Ramos (cell line): ENCODE measurements at regions not wholly inside any gene's neighbourhood (a gene's known extent, or its start where the extent isn't known, plus 50 kb on each side); places are given as distances from the start of the nearest gene placed in this dataset.
"Not testable (repeated sequence)": the region's sequence is repeated elsewhere in the genome, so short reads cannot be mapped to it uniquely, and the experiment has no call there.

Experiments used
- in situ Hi-C: fragments of 300-500 bp; cut with MboI; formaldehyde crosslinking; loops from one replicate; pipeline ENCODE4 v1.14.3; 2022; ENCODE audit warnings: low sequenced_read_pairs; ENCODE audit not compliant: unreplicated experiment

DNA sequence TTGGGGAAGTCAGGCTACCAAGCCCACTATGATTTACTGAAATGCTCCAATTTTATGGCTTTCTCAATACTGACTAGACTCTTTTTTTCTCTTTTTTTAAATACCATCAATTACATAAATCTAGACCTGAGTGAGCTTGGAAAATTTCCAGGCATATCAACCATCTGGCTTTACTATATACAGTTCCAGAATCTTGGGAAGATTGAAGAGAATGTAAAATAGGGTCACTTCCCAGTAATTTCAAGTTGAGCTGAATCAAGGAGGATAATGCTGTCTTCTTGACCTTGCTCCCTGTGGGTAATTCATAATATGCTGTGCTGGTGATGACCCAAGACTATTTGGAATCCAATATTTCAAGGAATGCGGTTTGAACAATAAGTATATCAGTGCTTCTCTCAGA, 108.1 kb downstream of the MAP3K21 start:
- in situ Hi-C loops, result no loop called here

DNA sequence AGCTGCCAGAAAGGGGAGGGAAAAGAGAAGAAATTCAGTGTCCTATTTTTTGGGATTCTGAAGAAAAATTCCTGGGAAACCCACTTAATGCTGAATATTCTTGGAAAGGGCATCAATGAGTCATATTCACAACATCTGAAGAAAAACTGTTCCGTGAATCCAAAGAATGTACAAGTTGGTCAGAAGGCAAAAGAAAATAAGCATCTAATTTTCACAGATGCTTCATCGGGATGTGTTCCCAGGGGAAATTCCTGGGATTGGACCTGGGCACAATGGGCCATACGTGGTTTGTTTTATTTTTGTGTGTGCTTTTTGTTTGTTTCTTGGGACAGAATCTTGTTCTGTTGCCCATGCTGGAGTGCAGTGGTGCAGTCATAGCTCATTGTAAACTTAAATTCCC, 112.2 kb downstream of the MAP3K21 start:
- in situ Hi-C loops, result loop anchor here (10.0 kb wide), 1 partner anchor 355 kb away; no protein-coding TSS in a partner anchor

GRCh38 chr1:233440951-233441401, 113.5 kb downstream of the MAP3K21 start:
- in situ Hi-C loops, result loop anchor here (10.0 kb wide), 1 partner anchor 354 kb away; no protein-coding TSS in a partner anchor

DNA sequence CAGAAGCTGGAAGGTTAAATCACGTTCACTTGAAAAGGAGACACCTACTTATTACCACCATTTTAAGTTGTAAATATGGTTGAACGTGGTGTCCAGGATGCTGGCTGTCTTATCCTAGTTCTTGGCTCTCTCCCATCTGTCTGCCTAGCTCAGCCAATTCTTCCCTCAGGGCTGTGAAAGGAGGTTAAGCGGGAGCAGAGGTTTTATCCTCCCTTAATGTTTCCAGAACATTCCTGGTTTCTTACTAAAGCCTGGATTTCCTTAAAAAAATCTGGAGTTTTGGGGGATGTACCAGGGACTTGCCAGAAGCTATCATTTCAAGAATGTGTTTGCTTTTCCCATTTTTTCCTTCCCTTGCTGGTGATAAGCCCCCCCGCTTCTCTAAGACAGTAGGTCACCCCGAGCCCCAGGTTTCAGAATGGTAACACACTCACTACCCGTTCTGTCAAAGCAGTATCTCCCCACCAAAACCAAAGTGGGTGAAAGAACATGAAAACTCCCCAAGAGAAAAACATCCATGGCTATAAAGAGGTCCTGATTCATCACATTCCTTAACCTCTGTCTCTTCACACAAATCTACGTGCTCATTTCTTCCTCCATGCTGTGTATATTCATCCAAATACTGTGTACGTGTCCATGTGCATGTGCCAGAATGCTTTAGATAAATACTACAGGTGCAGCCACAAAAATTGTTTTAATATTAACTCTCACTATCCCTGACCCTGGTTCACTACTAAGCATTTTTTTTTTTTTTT, 114.7 kb downstream of the MAP3K21 start:
- in situ Hi-C loops, result loop anchor here (10.0 kb wide), 1 partner anchor 353 kb away; no protein-coding TSS in a partner anchor

GRCh38 chr1:233443040-233443760, 115.7 kb downstream of the MAP3K21 start:
- in situ Hi-C loops, result loop anchor here (10.0 kb wide), 1 partner anchor 352 kb away; no protein-coding TSS in a partner anchor

DNA sequence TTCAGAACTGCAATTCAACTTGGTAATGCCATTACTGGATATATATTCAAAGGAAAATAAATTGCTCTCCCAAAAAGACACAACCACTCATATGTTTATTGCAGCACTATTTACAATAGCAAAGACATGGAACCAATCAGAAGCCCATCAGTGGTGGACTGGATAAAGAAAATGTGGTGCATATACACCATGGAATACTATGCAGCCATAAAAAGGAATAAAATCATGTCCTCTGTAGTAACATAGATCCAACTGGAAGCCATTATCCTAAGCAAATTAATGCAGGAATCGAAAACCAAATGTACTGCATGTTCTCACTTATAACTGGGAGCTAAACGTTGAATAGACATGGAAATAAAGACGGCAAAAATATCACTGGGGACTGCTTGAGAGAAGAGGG, 117.0 kb downstream of the MAP3K21 start:
- in situ Hi-C loops, result loop anchor here (10.0 kb wide), 1 partner anchor 350 kb away; no protein-coding TSS in a partner anchor

GRCh38 chr1:233445737-233446136, 118.2 kb downstream of the MAP3K21 start:
- in situ Hi-C loops, result loop anchor here (10.0 kb wide), 1 partner anchor 349 kb away; no protein-coding TSS in a partner anchor

DNA sequence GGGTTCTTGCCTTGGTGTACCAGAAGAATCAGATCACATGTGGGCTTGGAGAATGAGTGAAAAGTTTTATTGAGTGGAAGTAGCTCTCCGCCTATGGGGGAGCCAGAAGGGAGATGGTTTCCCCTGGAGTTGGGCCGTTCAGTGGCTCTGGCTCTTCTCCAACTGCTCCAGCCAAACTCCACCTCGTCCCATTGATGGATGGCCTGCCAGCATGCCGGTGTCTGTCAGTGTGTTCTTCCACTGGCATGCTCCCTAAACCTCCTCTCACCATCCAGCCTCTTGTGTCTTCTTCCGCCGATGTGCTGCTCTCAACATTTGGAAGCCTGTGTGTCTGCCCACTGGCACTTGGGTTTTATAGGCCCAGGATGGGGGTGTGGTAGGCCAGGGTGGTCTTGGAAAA, 119.4 kb downstream of the MAP3K21 start:
- in situ Hi-C loops, result loop anchor here (10.0 kb wide), 1 partner anchor 348 kb away; no protein-coding TSS in a partner anchor

GRCh38 chr1:233448109-233448689, 120.7 kb downstream of the MAP3K21 start:
- in situ Hi-C loops, result loop anchor here (10.0 kb wide), 1 partner anchor 347 kb away; no protein-coding TSS in a partner anchor

- in situ Hi-C loops, result no loop called here
These were observed 125.2 kb downstream of the MAP3K21 start for GRCh38 chr1:233452724-233453123.

GRCh38 chr1:233453433-233454200, 126.1 kb downstream of the MAP3K21 start:
- in situ Hi-C loops, result no loop called here

GRCh38 chr1:233459470-233459945, 132.0 kb downstream of the MAP3K21 start:
- in situ Hi-C loops, result no loop called here

DNA sequence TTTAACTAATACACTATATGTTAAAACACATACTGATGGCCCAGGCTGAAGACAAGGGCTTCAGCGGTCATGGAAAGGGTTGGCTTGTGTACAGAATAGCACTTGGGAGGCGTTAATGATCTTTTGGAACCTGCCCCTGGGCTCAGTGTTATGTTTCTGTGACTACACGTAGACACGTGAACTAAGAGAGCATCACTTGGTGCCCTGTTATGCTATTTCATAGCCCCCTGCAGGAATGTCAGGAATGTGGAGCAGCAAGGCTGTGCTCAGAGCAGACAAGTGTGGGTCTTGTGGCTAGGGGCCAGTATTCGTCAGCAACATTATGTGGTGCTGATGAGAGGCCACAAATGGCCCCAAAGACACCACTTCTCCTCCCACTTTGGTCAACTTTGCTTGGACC, 132.4 kb downstream of the MAP3K21 start:
- in situ Hi-C loops, result no loop called here

DNA sequence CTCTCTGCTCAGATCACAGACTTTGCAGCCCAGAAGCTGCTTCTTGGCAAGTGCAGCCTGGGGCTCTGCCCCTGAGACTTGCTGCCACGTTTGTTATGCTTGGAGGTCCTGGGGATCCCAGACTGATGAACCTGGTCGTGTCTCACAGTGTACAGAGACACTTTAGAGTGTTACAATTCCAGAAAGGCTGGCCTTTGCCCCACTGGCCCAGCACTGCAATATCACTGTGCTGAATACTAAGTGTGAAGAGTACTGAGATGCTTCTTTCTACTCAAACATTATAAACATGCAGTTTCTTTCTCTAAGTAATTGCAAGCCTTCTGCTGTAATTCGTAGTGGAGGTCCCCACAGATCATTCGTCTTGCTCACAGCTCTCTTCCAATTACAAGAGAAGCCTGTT, 133.2 kb downstream of the MAP3K21 start:
- in situ Hi-C loops, result no loop called here

- in situ Hi-C loops, result no loop called here
These were observed 134.3 kb downstream of the MAP3K21 start for GRCh38 chr1:233461847-233462246.

DNA sequence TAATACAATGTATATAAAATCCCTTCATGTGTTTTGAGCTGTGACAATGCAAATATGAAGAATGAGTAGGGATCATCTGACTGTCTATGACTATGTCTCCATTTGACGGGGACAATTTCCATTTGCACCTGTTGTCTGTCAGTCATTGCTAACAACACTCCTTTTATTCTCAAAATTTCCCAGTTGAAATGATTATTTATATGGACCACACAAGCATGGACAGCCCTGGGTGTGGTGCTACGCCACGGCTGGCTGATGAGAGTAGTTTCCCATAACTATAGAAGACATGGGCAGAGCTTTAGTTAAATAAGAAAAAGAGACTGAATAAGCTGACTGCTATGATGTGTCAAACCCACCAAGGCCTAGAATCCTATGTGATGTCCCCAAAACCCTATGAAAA, 135.8 kb downstream of the MAP3K21 start:
- in situ Hi-C loops, result no loop called here

- in situ Hi-C loops, result no loop called here
These were observed 138.3 kb downstream of the MAP3K21 start for GRCh38 chr1:233465745-233466343.

DNA sequence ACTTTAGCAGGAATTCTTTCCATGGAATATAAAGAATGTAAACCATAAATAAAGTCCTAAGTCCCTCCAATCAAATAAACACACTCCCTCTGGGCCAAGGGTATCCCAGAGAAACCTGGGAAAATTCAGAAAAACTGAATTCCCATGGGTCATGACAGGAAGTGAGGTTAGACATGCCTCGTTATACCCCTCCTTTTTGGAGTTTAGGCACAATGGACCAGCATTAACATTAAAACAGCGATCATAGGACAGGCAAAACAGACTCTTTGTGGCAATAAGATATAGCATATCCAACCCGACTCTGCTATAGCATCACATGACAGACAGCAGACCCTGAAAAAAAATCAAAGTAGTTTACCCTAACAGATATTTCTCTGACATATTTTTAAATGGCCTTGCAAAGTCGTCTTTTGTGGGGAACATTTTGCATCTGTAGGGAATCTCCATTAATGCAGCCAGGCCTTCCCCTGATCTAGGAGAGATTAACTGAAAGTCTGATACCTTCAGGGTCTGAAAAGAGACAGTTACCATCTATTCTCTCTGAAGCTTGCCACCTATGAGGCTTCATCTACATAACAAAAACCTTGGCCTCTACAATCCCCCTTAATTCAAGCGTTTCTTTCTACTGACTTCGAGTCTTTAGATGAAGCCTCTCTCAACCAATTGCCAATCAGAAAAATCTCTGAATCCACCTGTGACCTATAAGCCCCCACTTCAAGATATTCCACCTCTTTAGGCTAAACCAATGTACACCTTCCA, 143.0 kb upstream of the KCNK1 start:
- in situ Hi-C loops, result no loop called here

- in situ Hi-C loops, result not testable (repeated sequence)
These were observed 142.1 kb upstream of the KCNK1 start for GRCh38 chr1:233471851-233472250.
